Ramos (cell line): ENCODE measurements at regions not wholly inside any gene's neighbourhood (a gene's known extent, or its start where the extent isn't known, plus 50 kb on each side); places are given as distances from the start of the nearest gene placed in this dataset.

ENCODE experiments used
- in situ Hi-C: fragments of 300-500 bp; cut with MboI; formaldehyde crosslinking; loops from one replicate; pipeline ENCODE4 v1.14.3; 2022; ENCODE audit warnings: low sequenced_read_pairs; ENCODE audit not compliant: unreplicated experiment

DNA sequence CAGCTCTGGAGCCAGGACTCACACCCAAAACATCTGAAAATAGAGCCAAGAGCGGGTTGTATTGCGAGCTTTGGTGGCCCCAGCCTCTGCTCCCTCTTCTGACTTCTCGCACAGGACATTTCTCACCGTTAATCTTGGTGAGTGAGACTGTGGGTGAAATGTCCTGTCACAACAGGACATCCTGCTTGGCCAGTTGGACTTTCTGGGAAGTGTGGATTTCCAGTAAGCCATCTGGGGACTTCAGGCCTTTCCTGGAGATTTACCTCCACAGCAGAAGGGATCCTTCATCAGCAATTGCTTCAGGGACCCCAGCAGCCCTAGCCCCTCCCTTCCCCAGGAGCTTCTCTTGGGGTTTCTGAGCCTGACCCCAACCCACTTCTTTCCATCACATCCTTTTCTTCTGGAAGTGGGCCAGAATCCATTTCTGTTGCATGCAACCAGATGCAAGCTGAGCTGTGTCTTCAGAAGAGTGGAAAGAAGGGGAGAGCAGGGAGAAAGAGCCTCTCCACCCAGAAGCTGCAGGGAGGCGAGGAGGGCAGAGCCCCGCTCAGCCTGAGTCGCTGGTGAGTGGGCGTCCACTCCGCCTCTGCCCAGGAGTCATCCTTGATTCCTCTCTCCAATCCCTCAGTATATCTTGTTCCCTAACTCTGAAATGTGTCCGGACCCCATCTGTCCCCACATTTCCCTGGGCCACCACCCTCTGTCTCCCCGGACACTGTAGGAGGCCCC is 50.3 kb upstream of the GADD45G start:
- in situ Hi-C loops, result no loop called here

DNA sequence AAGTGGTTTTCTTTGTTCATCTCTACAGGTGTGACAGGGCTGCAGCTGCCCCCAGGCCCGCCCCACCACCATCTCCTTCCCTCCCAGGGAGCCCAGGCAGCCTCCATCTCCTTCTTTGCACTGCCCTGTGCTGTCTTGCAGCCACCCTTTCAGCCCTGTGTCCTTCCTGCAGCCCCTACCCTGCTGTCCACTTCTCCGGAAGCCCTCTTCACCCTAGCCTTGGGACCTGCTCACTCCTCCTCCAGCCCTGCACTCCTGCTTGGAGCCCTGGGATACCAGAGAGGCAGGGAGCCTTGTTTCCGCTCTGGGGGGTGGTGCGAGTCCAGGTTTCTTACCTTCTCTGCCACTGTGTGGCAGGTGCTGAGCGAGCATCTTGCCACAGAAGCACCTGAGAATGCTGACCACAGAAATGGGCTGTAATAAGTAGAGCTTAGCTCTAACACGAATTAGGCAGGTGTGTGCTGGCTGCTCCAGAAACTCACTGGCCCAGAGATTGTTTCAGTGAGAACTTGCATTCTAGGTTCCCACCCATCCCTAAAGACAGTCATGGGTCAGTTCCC is 51.3 kb upstream of the GADD45G start:
- in situ Hi-C loops, result no loop called here

DNA sequence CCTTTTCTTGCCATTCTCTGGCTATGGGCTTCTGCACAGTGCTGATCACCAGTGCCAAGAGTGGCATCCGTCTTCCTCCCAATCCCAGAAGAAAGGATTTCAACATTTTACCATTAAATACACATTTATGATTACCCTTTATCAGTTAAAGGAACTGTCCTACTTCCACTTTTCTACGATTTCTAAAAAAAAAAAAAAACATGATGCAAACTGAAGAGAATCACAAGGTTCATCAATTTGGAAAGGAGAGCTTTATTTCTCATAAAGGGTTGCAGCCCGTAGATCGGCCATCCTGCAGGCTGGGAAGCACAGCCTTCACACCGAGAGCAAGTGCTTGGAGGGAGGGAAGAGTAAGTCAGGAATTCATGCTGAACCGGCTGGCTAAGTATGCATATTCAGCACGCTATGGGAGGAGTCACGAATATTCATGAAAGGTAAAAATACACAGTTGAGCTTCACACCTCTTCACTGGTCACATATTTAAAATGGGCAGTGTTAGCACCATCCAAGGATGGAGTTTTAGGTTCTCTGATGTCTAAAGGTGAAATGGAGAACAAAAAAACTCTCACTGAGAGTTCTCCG is 52.5 kb upstream of the SEMA4D start:
- in situ Hi-C loops, result no loop called here

DNA sequence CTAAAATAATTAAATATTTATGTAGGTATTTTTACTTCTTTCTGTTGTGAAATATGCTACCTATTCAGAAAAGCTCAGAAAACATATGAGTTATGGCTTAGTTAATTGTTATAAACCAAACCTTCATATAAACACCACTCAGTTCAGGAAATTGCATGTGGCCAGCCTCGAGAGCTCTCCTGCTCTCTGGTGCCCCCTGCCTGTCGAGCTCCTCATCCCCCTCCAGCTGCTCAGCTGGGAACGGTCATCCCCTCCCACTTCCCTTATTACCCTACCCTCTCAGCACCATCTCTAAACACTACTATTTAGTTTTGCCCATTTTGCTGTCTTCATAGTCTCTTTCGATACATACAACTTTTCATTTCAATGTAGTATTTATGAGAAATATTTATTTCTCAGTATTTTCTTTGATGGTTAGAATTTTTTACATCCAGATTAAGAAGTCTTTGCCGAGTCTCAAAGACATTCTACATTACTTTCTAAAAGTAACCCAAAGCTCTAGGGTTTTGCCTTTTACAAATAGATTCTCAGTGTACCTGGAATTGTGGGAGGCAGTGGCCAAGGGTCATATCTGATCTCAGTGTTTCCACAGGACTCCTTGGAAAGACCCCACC is 51.2 kb upstream of the SEMA4D start:
- in situ Hi-C loops, result loop anchor here (25.0 kb wide), 1 partner anchor 112 kb away; no protein-coding TSS in a partner anchor

DNA sequence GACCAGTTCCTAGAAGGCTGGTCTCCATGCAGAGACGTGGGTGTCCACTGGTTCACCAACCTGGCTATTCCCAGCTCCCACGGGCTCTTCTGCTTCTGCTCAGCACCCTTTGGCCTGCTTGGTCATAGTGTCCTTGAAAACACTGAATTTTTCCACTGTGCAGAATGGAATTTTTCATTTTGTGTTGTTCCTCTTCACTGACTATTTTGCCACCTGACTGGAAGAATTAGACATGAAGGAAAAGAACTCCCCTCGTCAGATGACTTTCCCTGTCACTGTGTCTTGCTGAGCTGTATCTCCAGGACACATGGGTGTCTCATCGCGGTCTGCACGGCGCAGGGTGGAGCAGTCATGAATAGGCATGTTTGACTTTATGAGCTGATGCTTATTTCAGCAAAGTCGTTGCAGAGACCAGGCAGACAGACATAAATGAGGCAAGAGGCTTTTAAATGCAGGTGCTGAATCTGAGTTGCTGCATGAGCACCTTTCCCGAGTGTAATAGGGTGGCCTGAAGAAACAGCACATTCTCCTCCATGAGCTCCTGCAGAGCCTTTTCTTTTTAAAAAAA is 50.2 kb upstream of the SEMA4D start:
- in situ Hi-C loops, result loop anchor here (25.0 kb wide), 1 partner anchor 111 kb away; no protein-coding TSS in a partner anchor
